Fibroblast of lung (primary cell): ENCODE measurements at regions not wholly inside any gene's neighbourhood (a gene's known extent, or its start where the extent isn't known, plus 50 kb on each side); places are given as distances from the start of the nearest gene placed in this dataset.

Experiments
- CTCF ChIP-seq, 2 donors: IDR thresholded peaks in 1 of 2; conservative IDR thresholded peaks in 1 of 2; 1 replicate in 1 of 2; 2 replicates in 1 of 2; pipeline ENCODE4 v1.5.1; 2011 to 2012; ENCODE audit warnings: low read length in 2 of 2, control low read depth in 1 of 2, inconsistent platforms in 1 of 2, low read depth in 1 of 2, mild to moderate bottlenecking in 1 of 2
- EZH2 ChIP-seq: IDR thresholded peaks from 2 replicates; pipeline ENCODE4 v1.5.1; 2012; ENCODE audit warnings: low read length, control low read depth, mild to moderate bottlenecking; ENCODE audit errors: missing control alignments

DNA sequence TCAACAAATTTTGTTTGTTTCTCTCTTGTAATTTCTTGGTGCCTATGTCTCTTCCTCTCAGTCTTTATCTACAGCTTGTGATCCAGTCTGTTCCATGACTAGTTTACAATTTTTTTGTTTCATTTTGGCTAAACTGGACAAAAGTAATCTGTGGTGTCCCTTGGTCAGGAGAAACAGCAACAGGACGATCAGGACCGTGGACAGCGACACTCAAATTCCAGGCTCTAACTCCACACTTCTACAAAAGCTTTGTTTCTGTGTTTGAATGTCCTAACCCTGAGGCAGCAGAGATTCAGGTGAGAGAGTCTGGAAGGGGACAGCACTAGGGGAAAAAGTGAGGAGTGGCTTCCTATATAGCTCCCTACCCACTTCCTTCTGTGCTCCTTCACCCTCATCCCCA, 593.3 kb upstream of the FANCL start:
- TF ChIP-seq CTCF (conservative IDR thresholded peaks at IDR 0.05 in 1 of 2, IDR thresholded peaks at IDR 0.05 in 1 of 2; ENCODE audit: low read depth in 1 of 2, low read length in 2 of 2) (no peak), EZH2 (no peak)
